Bone marrow (tissue), 2 donors: ENCODE measurements at regions not wholly inside any gene's neighbourhood (a gene's known extent, or its start where the extent isn't known, plus 50 kb on each side); places are given as distances from the start of the nearest gene placed in this dataset.
A peak's percentile ranks its signal among the peaks of the same experiment; 100 is the strongest.

ENCODE experiments used
- DNase-seq, 2 donors: peaks; one replicate each; lab custom pipeline; 2025; lab: John Stamatoyannopoulos, UW

GRCh38 chr6:6918216-6918983 lies 189.4 kb upstream of the RREB1 start:
- peak in 1 of 2 donors; percentile 89 for DNase-seq

- no peak for DNase-seq
These were observed 188.6 kb upstream of the RREB1 start for GRCh38 chr6:6919173-6919572.

- no peak for DNase-seq
These were observed 187.4 kb upstream of the RREB1 start for GRCh38 chr6:6920114-6920986.

- no peak for DNase-seq
These were observed 186.8 kb upstream of the RREB1 start for GRCh38 chr6:6920987-6921313.

- DNase-seq, result no peak
These were observed 185.6 kb upstream of the RREB1 start for GRCh38 chr6:6922166-6922565.

GRCh38 chr6:6923605-6924004 lies 184.2 kb upstream of the RREB1 start:
- DNase-seq, result no peak

GRCh38 chr6:6924708-6925107 lies 183.1 kb upstream of the RREB1 start:
- no peak for DNase-seq

- no peak for DNase-seq
These were observed 182.2 kb upstream of the RREB1 start for GRCh38 chr6:6925391-6926164.

GRCh38 chr6:6926856-6927255 lies 180.9 kb upstream of the RREB1 start:
- peak in 1 of 2 donors; percentile 48 for DNase-seq

- no peak for DNase-seq
These were observed 180.0 kb upstream of the RREB1 start for GRCh38 chr6:6927521-6928361.

GRCh38 chr6:6930223-6930880 lies 177.4 kb upstream of the RREB1 start:
- no peak for DNase-seq

- DNase-seq, result no peak
These were observed 176.4 kb upstream of the RREB1 start for GRCh38 chr6:6931071-6932025.

GRCh38 chr6:6932341-6932740 lies 175.4 kb upstream of the RREB1 start:
- no peak for DNase-seq

- DNase-seq, result no peak
These were observed 174.8 kb upstream of the RREB1 start for GRCh38 chr6:6932968-6933367.

- no peak for DNase-seq
These were observed 167.4 kb upstream of the RREB1 start for GRCh38 chr6:6940031-6941025.

GRCh38 chr6:6941201-6941600 lies 166.6 kb upstream of the RREB1 start:
- DNase-seq, result no peak

GRCh38 chr6:6942091-6942490 lies 165.7 kb upstream of the RREB1 start:
- DNase-seq, result no peak

GRCh38 chr6:6942831-6943230 lies 164.9 kb upstream of the RREB1 start:
- DNase-seq, result peak; percentile 6 to 90

GRCh38 chr6:6943421-6943820 lies 164.3 kb upstream of the RREB1 start:
- DNase-seq, result peak in 1 of 2 donors; percentile 28
